OCI-LY1 (cell line): ENCODE measurements at regions not wholly inside any gene's neighbourhood (a gene's known extent, or its start where the extent isn't known, plus 50 kb on each side); places are given as distances from the start of the nearest gene placed in this dataset.

ENCODE experiments used
- CTCF ChIP-seq: fragments of 200-600 bp; sonication (generic), shearing (Covaris generic); IDR thresholded peaks from 2 replicates; pipeline ENCODE4 v1.5.1; 2017; ENCODE audit warnings: mild to moderate bottlenecking, antibody characterized with exemption, low read length, moderate library complexity, mixed read lengths
- EZH2 ChIP-seq: fragments of 200-600 bp; sonication (generic), shearing (Covaris generic); IDR thresholded peaks from 2 replicates; pipeline ENCODE4 v1.8.0; 2017; ENCODE audit warnings: borderline replicate concordance, mixed run types, mild to moderate bottlenecking, antibody characterized with exemption, low read length, moderate library complexity, mixed read lengths

GRCh38 chr1:57789936-57790335, 366.1 kb upstream of the DAB1 start:
- TF ChIP-seq CTCF (no peak), EZH2 (no peak)
